ENCODE measurements at regions not wholly inside any gene's neighbourhood (a gene's known extent, or its start where the extent isn't known, plus 50 kb on each side); places are given as distances from the start of the nearest gene placed in this dataset.

DNA sequence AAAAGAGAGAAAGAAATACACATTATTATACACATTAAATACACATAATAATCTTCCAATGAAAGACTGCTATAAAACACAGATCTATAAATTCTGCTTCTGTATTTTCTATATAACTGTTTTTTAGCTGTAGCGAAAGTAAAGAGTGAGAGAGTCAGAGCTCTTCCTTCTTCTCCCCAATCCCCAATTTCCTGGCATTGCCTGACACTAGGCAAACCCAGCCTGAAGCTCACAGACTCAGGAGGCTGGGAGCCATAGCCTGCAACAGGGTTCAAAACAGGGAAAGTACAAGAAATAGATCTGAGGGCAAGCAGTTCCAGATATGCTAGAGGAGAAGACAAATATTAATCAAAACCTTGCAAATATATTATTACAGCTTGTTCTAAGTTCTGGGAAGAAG lies 201.6 kb downstream of the HNRNPD start:
- Mint-ChIP-seq H3K27me3 (ENCODE audit: low read depth) (peaks cover 2% of the 10 kb centered on the region), H3K4me3 (ENCODE audit: unreplicated experiment) (no peak overlapping the region), H3K4me1 (ENCODE audit: low read depth) (no peaks in the 10 kb centered on the region), H3K27ac (ENCODE audit: unreplicated experiment) (no peak overlapping the region), H3K9me3 (ENCODE audit: low read depth) (peaks cover 8% of the 10 kb centered on the region), H3K36me3 (ENCODE audit: low read depth) (no peaks in the 10 kb centered on the region)
- TF ChIP-seq, protein P1, sequence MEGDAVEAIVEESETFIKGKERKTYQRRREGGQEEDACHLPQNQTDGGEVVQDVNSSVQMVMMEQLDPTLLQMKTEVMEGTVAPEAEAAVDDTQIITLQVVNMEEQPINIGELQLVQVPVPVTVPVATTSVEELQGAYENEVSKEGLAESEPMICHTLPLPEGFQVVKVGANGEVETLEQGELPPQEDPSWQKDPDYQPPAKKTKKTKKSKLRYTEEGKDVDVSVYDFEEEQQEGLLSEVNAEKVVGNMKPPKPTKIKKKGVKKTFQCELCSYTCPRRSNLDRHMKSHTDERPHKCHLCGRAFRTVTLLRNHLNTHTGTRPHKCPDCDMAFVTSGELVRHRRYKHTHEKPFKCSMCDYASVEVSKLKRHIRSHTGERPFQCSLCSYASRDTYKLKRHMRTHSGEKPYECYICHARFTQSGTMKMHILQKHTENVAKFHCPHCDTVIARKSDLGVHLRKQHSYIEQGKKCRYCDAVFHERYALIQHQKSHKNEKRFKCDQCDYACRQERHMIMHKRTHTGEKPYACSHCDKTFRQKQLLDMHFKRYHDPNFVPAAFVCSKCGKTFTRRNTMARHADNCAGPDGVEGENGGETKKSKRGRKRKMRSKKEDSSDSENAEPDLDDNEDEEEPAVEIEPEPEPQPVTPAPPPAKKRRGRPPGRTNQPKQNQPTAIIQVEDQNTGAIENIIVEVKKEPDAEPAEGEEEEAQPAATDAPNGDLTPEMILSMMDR (IDR thresholded peaks at IDR 0.05) = no peak
- DNase-seq (ENCODE audit: low spot score) = no peak

DNA sequence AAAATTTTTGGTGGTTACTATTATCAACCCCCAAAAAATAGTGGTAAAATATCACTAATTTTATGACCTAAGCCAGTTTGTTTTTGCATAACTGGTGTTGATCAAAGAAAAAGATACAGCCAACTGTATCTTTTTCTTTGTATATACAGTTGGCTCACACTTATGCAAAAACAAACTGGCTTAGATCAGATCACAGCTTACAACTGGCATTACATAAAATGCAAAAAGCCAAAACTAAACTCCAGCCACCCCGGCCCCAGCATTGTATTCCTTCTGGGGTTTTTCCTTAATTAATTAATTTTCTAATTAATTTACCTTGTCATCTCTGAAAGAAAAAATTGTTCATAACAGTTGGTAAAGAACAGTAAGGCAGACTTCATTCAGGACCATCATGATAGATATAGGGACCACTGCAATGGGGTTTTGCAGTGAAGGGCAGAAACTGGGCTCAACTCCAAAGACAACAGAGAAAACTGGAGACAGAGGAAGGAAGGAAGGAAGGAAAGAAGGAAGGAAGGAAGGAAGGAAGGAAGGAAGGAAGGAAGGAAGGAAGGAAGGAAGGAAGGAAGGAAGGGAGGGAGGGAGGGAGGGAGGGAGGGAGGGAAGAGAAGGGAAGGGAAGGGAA lies 202.1 kb downstream of the HNRNPD start:
- H3K9me3 Mint-ChIP-seq (ENCODE audit: low read depth) = peaks cover 8% of the 10 kb centered on the region
- H3K36me3 Mint-ChIP-seq (ENCODE audit: low read depth) = no peaks in the 10 kb centered on the region
- H3K27ac Mint-ChIP-seq (ENCODE audit: unreplicated experiment) = no peak overlapping the region
- TF ChIP-seq, protein P1 (IDR thresholded peaks at IDR 0.05) = no peak
- peaks cover 2% of the 10 kb centered on the region for H3K27me3 Mint-ChIP-seq (ENCODE audit: low read depth)
- no peak overlapping the region for H3K4me3 Mint-ChIP-seq (ENCODE audit: unreplicated experiment)
- no peaks in the 10 kb centered on the region for H3K4me1 Mint-ChIP-seq (ENCODE audit: low read depth)
- DNase-seq (ENCODE audit: low spot score) = no peak

DNA sequence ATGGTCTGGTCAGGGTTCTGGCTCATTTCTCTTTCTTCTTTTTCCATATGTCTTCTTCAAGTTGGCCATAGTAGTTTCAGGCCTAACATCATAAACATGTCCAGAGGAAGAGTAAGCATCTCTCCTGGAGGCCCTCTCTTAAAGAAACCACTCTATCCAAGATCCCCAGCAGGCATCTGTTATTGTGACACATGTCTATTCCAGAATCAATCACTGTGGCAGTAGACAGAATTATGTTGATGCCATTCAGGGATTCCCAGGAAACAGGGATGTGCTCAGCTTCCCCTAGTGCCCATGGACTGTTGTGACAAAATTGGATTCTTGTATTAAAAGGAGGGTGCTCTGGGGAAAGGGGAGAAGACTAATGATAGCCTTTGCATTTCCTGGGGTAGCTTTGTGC lies 224.0 kb downstream of the HNRNPD start:
- no peak for DNase-seq (ENCODE audit: low spot score)
- H3K36me3 Mint-ChIP-seq (ENCODE audit: low read depth) = no peaks in the 10 kb centered on the region
- no peaks in the 10 kb centered on the region for H3K4me1 Mint-ChIP-seq (ENCODE audit: low read depth)
- peaks cover 14% of the 10 kb centered on the region for H3K27me3 Mint-ChIP-seq (ENCODE audit: low read depth)
- no peak overlapping the region for H3K27ac Mint-ChIP-seq (ENCODE audit: unreplicated experiment)
- H3K9me3 Mint-ChIP-seq (ENCODE audit: low read depth) = peaks cover 10% of the 10 kb centered on the region
- H3K4me3 Mint-ChIP-seq (ENCODE audit: unreplicated experiment) = no peak overlapping the region
- TF ChIP-seq, protein P1 (IDR thresholded peaks at IDR 0.05) = no peak

DNA sequence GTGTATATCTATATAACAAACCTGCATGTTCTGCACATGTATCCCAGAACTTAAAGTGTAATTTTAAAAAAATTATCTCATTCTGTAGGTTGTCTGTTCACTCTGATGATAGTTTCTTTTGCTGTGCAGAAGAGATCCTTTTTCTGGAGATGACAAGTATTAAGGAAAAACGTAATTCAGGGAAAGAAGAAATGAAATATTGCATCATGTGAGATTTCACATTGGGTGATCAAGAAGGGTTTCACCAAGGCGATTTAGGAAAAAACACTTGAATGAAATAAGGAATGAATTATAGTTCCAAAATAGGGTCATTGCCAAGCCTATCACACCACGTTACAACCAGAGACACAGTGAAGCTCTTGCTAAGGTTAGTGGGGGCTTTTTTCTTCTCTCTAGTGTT lies 227.9 kb downstream of the HNRNPD start:
- no peaks in the 10 kb centered on the region for H3K9me3 Mint-ChIP-seq (ENCODE audit: low read depth)
- H3K27ac Mint-ChIP-seq (ENCODE audit: unreplicated experiment) = no peak overlapping the region
- peaks cover 4% of the 10 kb centered on the region for H3K27me3 Mint-ChIP-seq (ENCODE audit: low read depth)
- DNase-seq (ENCODE audit: low spot score) = no peak
- TF ChIP-seq, protein P1 (IDR thresholded peaks at IDR 0.05) = no peak
- H3K36me3 Mint-ChIP-seq (ENCODE audit: low read depth) = no peaks in the 10 kb centered on the region
- H3K4me1 Mint-ChIP-seq (ENCODE audit: low read depth) = no peaks in the 10 kb centered on the region
- H3K4me3 Mint-ChIP-seq (ENCODE audit: unreplicated experiment) = no peak overlapping the region

DNA sequence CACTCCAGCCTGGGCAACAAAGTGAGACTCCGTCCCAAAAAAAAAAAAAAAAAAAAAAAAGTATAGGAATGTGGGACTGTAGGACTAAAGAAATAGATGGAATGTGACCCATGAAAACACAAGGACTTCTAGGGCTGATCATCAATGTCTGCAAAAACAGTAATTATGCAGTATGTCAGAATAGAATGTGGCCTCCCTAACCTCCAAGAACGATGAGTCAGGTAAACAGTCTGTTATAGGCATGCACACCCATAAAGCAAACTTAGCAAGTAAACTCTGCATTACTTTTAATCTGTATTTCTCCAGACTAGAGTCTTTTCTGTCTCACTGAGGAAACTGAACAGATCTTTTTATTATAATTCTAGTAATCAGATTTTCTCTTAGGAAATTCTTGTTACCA lies 233.4 kb downstream of the HNRNPD start:
- no peak overlapping the region for H3K27ac Mint-ChIP-seq (ENCODE audit: unreplicated experiment)
- H3K27me3 Mint-ChIP-seq (ENCODE audit: low read depth) = peaks cover under 1% of the 10 kb centered on the region
- no peaks in the 10 kb centered on the region for H3K36me3 Mint-ChIP-seq (ENCODE audit: low read depth)
- no peak for DNase-seq (ENCODE audit: low spot score)
- H3K4me3 Mint-ChIP-seq (ENCODE audit: unreplicated experiment) = no peak overlapping the region
- TF ChIP-seq, protein P1 (IDR thresholded peaks at IDR 0.05) = no peak
- H3K4me1 Mint-ChIP-seq (ENCODE audit: low read depth) = no peaks in the 10 kb centered on the region
- no peaks in the 10 kb centered on the region for H3K9me3 Mint-ChIP-seq (ENCODE audit: low read depth)

Data from chondrocyte (in vitro differentiated cells).